ENCODE measurements at regions not wholly inside any gene's neighbourhood (a gene's known extent, or its start where the extent isn't known, plus 50 kb on each side); places are given as distances from the start of the nearest gene placed in this dataset.
A peak's percentile ranks its signal among the peaks of the same experiment; 100 is the strongest.
"Not testable (repeated sequence)": the region's sequence is repeated elsewhere in the genome, so short reads cannot be mapped to it uniquely, and the experiment has no call there.

DNA sequence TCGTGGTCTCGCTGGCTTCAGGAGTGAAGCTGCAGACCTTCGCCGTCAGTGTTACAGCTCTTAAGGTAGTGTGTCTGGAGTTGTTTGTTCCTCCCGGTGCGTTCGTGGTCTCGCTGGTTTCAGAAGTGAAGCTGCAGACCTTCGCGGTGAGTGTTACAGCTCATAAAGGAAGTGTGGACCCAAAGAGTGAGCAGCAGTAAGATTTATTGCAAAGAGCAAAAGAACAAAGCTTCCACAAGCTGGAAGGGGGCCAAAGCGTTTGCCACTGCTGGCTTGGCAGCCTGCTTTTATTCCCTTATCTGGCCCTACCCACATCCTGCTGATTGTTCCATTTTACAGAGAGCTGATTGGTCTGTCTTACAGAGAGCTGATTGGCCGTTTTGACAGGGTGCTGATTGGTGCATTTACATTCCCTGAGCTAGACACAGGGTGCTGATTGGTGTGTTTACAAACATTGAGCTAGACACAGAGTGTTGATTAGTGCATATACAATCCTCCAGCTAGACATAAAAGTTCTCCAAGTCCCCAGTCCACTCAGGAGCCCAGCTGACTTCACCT, 1256.0 kb downstream of the STIM2 start:
- DNase-seq = not testable (repeated sequence)

DNA sequence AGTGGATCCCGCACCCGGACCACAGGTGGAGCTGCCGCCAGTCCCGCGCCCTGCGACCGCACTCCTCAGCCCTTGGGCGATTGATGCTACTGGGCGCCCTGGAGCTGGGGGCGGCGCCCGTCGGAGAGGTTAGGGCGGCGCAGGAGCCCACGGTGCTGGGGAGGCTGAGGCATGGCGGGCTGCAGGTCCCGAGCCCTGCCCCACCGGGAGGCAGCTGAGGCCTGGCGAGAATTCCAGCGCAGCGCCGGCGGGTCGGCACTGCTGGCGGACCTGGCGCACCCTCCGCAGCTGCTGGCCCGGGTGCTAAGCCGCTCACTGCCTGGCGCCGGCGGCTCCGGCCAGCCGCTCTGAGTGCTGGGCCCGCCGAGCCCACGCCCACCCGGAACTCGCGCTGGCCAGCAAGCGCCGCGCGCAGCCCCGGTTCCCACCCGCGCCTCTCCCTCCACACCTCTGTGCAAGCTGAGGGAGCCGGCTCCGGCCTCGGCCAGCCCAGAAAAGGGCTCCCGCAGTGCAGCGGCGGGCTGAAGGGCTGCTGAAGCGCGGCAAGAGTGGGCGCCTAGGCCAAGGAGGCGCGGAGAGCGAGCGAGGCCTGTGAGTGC, 1256.5 kb downstream of the STIM2 start:
- DNase-seq = no peak

DNA sequence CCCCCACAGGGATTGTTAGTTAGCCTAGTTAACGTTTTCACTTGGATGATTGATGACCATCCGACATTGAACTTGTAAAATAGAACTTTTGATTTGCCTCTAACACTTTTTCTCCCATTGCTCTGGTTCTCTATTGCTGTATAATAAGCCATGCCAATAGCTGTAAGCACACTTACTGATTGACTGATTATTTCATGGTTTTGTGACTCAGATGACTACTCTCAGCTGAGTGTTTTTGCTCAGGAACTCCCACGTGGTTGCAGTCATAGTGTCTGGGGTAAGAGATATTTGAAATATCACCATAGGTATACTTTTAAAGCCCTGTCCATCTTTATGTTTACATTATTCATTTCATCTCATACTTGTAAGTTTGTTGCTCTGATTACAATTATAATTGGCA, 1285.5 kb downstream of the STIM2 start:
- DNase-seq = no peak

DNA sequence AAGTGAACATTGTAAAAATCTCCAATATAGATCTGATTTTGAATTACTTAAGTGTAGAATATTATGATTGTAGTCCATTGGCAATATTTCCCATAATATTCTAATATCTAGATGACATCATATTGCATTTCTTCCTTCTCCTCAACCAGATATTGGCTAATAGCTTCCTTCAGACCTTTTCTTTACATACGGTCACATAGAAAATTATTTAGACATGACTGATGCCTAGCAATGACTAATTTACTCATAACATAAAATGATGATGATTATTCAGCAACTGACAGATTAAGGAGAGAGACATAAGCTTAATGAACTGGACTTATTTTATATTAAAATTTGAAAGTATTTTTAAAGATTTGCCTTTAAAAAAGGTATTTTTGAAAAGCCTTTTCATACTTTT, 1287.6 kb downstream of the STIM2 start:
- no peak for DNase-seq

DNA sequence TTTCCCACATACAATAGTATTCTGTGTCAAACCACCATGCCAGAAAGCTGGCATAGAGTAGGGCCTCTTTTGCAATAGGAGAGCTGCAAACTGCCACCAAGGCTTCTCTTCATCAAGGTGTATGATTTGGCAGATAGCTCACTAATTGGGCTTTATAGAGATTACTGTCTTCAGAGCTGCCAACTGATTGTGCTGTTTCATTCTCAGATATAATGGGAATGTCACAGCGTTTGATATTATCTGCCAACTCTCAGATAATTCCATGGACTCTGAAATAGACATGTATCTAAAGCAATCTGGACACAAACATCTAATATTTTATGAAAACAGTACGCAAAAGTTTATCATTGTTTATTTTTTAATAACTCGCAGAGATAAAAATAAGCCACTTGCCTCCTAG, 1289.1 kb downstream of the STIM2 start:
- no peak for DNase-seq

DNA sequence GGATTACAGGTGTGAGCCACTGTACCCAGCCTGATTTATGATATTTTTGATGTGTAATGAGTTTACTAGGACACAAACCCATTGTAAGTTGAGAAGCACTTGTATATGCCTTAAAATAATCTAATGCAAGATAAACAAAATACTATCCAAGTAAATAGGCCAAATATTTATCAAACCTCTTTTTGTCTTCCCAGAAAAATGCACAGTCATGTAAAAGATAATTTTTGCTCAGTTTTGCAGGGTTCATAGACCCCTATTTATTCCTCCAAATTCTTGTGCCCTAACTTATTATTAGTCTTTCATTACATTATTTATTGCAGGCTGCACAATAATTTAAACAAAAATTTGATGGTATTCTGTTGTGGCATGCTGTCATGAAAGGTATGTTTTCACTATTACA, 1290.7 kb downstream of the STIM2 start:
- no peak for DNase-seq

DNA sequence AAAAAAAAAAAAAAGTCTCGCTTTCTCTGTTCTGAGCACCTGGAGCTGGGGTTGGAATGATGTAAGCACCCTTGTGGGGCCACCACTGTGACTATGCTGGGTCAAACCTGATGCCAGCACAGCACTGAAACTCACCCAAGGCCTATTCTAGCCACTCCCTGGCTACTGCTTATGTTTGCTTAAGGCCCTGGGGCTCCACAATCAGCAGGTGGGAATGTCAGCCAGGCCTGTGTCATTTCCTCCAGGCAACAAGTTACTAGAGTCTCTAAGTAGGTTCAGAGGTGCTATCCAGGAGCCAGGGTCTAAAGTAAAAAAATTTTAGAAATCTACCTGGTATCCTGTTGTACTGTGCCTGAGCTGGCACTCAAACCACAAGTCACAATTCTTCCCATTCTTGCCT, 1306.8 kb downstream of the STIM2 start:
- DNase-seq = no peak

DNA sequence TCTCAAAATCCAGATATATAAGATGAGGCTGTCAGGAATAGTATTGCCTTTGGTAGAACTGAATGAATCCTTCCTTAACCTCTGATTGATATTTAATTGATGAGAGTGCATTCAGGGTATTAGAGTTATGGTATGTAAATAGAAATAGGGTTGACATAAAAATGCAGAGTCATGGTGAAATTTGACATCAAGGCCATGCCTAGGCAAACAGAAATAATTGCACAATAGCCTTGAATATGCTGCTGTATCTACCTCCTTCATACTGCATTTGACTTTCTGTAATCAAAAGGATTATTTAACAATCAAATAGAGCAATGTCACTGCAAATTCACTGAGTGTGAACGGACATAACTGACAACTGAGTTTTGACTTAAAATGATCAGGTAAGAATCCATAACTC, 1316.3 kb downstream of the STIM2 start:
- DNase-seq = no peak

DNA sequence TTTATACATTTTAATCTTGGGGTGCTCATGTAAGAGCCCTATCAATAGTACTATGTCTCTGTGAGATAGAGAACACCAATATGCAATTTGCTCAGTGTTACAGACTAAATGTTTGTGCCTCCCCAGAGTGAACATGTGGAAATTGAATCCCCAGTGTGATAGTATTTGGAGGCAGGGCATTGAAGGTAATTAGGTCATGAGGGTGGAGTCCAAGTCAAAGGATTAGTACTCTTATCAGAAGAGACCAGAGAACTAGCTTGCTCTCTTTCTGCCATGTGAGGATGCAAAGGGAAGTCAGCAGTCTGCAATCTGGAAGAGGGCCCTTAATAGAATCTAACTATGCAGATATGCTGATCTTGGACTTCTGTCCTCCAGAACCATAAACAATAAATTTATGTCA, 1317.0 kb downstream of the STIM2 start:
- DNase-seq = no peak

DNA sequence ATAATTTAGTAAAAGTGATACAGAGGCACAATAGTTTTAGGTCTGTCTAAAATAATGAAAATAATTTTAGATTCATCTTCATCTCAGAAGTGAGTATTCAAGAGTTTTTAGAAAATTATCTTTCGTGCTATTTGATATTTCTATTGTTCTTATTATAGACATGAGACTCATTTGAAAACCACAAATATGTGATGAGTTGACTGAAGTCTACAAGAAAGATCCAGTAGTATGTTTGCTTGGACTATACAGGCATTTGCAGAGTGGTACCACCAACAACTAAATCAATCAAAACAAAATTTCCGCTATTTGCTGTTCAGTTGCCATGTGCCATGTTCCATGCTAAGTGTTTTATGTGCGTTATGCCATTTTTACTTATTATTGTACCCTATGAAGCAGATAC, 1318.5 kb downstream of the STIM2 start:
- no peak for DNase-seq

DNA sequence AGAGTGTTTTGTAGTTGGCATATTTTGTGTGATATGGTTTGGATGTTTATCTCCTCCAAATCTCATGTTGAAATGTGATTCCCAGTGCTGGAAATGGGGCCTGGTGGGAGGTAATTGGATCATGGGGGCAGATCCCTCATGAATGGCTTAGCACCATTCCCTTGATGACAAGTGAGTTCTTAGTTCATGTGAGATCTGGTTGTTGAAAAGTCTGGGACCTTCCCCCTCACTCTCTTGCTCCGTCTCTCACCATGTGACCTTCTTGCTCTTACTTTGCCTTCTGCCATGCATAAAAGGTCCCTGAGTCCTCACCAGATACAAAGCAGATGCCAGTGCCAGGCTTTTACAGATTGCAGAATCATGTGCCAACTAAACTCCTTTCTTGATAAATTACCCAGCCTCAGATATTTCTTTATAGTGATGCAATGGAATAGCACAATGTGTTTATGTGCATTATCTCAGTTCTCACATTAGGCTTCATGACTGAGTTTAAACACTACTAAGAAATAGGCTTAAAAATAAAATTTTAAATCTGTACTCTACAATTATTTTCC, 1348.8 kb downstream of the STIM2 start:
- DNase-seq = no peak

DNA sequence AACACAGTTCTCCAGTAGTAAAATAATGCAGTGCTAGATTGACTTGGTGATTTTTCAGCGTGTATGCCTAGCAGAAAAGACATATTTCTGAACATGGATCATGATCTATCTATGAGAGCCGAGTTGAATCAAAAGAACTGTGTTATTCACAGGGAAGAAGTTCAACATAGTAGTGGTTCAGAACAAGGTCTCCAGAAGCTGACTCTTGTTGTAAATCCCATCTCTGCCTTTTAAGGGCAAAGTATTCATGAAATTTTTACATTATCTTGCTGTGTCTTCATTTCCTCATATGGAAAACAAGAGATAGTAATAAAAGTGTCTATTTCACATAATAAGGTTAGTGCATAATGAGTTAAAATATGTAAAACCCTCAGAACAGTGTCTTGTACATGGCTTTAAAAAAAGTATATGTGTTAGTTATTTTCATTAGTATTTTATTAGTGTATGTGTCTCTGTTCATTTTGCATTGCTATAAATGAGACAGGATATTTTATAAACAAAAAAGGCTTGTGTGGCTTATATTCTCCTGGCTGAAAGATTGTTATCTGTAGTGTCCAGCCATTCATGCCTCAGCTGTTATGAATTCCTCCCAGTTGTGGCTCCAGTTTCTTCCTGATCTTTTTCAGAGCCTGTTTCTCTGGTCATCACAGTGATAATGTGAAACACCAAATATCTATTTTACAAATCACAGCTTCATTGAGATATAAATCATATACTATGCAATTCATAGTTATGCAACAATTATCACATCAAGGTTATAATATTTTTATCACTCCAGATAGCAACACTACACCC, 1351.2 kb downstream of the STIM2 start:
- DNase-seq = no peak

DNA sequence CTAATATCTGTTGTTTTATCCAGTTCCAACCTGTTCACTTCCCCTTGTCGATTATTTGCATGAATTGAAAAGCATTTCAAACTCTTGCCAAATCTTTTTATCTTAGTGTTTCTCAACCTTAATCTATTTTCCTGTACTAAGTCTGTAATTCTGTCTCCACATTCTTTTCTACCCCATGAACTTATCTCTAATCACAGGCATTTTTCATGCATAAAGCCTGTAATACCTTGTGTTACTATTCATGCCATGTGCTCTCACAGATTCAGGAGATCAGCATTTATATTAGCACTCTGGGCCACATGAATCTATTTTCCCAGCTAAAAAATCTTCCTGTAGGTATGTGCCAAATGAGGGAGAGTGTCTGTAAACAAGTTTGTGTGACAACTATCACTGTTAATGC, 1360.9 kb downstream of the STIM2 start:
- no peak for DNase-seq

DNA sequence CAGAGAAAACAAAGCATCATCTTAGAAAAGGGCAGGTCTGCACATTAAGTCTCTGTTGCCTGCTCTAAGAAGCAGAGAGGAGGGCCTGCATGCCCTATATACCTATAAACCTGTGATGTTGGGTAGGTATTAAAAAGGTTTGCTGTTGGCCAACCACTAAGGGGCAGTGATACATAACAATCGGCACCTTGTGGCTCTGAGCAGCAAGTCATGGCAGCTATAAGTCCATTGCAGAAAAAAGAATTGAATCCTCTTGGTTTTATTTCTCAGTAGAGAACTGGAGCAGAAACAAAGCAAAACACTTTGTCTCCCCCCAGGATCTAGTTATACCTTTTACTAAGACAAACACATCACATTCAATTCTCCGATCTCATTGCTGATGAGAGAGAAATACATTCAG, 1364.4 kb downstream of the STIM2 start:
- DNase-seq = peak; percentile 3 to 5

DNA sequence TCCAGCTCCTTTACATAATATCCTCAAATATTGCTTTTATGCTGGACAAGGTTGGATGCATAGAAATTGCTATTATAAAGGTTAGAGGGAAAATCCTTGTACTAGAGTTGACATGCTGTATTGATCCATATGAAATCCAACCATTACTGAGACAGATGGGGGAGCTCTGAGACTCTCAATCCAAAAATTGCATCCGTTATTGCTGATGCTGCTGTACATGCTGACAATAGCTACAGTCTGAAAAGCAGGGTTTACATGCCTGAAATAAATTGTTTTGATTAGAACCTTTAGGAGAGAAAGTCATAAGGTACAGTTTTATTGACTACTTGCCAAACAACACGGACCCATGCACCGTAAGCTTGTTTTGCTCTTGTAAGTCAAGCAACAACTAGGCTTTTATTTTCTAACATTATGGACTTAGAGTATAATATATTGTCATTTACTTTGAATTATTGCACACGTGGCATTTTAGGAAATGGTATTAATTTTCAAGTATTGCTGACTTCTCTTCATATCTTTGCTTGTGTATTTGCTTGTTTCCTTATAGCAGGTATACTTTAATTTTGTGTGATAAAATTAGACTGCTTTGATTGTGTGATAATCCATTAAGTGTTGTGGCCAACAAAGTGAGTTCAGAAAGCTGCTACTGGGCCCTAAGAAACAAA, 1365.2 kb downstream of the STIM2 start:
- DNase-seq = no peak

DNA sequence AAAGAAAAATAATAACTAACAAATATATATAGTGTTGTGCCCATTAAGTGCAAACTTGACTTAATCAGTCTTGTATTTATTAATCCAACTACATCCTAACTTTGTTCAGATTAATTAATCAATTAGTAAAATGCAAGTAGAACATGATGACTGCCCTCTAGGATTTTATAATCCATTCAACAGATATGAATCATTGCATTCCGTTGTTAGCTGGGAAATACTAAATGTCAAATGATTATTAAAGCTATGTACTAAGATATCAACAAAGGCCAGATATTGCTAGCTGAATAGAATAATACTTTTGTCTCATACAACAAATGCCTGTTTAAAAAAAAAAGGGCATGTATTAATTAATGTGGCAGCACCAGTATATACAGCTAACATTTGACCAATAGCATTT, 1366.3 kb downstream of the STIM2 start:
- DNase-seq = no peak

DNA sequence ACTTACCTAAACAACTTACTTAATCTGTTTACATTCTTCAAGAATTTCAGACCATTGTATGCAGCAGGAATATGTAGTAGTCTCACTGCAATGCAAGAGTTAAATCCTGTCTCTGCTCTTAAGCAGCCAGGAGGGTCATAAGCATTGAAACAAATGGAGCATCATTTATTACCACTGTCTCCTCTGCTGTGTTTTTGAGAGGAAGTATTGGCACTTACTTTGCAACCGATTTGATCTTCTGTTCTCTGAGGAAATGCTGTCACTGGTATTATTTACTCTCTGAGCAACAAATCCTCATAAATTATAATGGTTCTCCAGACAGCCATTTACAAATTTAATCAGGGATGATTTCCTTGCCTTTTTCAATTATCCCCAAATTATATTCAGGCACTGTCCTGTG, 1367.1 kb downstream of the STIM2 start:
- no peak for DNase-seq

DNA sequence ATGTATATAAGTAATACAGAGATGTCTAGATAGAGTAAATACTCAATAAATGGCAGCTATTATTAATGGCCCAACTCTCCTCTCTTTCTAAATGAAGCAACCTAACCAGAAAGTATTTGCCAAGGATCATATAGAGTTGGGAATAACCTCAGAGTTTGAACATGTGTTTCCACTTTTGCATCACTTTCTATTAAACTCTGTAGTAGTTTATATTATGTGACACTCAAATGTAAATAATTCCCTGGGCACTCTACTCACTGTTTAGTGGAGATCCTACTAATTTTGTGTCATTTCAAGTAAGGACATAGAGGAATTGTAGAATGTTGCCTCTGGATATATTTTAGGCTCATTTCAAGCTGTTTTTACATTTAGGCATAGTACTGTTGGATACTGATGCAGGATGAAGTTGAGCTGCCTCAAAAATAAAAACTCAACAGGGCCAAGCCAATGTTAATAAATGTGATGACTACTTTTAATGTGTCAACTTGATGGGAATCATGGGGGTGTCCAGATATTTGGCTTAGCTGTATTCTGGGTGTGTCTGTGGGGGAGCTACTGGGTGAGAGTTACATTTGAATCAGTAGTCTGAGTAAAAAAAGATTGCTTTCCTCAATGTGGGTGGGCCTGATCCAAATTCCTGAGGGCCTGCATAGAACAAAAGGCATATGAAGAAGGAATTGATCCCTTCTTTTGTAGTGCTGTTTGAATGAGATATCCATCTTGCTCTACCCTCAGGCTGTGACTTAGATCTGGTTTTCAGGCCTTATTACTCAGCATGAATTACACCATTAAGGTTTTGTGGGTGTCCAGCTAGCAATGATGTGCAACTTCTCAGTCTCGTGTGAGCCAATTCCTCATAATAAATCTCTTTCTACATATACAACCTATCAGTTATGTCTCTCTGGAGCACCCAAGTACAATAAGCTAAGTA, 1368.2 kb downstream of the STIM2 start:
- DNase-seq = no peak

DNA sequence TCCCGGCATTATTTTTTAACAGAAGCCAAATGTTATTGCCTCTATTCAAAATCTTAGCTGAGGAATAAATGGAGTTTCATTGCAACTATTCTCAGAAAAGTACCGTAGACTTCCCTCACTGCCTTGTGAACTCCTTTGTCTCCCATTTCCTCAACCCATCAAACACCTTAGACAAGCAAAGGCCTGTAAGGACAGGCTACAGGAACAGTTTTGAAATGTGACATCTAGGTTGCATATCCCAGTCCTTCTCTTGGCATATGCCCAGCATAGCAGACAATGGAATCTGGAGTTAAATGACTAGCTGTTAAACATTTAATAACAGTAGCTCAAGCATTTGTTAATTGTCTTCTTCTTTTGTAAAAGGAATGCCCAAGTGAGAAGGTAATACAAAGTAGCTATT, 1371.7 kb downstream of the STIM2 start:
- DNase-seq = no peak

DNA sequence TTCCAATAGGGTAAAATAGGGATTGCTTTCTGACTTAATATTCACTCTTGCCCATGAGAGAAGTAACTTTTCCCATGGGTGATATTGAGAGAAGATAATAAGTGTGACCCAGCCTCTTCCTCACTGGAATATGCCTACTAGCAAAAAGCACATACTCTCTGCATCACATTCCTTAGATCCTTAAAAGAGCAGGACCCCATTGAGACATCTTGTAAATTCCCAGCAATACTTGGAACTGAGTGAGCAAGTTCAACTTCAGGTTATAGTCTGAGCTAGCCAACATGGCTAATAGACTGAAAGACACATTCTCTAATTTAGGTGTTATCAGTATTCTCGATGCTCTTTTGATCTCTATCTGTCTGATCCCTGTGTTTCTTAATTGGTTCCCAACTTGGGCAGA, 1372.3 kb downstream of the STIM2 start:
- no peak for DNase-seq

DNA sequence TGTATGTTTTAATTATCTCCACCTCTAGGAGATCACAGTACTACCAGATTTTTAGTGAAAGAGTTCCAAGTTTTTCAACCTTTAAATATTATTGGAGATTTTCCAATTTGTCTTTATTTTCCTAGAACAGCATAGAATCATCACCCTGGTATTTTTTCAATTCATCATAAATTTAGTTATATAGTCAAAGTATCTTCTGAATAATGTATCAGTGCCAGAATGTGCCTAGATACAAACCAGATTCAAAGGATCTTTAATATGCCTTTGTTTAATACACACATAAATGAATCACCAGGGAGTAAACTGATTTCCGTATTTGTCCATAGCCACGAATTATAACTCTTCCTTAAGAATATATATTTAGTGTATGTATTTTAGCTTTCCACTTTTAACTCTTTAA, 1373.1 kb downstream of the STIM2 start:
- no peak for DNase-seq

DNA sequence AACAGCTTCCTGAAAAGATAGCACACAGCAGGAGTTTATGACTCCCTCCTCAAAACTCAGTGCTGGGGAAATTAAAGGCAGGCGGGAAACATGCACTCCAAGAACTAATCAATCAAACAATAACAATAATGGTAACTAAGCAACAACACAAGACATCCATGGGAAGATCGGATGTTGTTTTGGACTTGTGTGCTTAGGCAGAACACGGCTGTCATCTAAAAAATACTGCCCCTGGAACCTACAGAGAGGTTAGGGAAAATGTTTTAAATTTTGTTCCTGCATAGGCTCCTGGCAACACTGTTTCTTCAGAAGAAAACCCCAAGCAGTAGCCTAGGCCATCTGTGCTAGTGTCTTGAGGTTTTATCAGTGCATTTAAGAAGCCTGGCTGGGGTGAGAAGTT, 1378.2 kb downstream of the STIM2 start:
- DNase-seq = no peak

DNA sequence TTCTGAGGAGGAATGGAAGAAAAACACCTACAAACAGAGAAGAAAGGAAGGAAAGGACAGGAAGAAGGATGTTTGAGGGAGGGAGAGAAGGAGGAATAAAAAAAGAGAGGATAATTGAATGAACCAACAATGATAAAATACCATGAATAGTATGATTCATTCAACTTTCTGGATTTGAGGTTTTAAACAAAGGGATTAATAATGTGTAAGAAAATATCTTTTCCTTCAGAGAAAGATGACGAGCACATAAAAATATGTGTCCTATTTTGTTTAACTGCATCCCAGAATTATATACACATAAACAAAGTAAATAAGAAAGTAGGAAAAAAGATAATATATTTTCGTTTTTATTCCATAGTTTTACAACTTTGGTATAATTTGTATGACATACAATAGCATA, 1380.4 kb downstream of the STIM2 start:
- DNase-seq = no peak

All from NCI-H1930 (cell line).